ENCODE measurements at regions not wholly inside any gene's neighbourhood (a gene's known extent, or its start where the extent isn't known, plus 50 kb on each side); places are given as distances from the start of the nearest gene placed in this dataset.

- H3K9me3 ChIP-seq (ENCODE audit: control insufficient read depth, low read length), result no peaks in the 10 kb centered on the region
- H3K36me3 ChIP-seq (ENCODE audit: control insufficient read depth, insufficient read depth, low read length), result no peaks in the 10 kb centered on the region
- TF ChIP-seq CTCF (IDR thresholded peaks at IDR 0.05), result peak; percentile 18
- H3K27me3 ChIP-seq (ENCODE audit: control insufficient read depth, insufficient read depth, low read length), result no peaks in the 10 kb centered on the region
- no peaks in the 10 kb centered on the region for H3K4me1 ChIP-seq
- no peak overlapping the region for H3K4me2 ChIP-seq (ENCODE audit: low read length)
- no peak overlapping the region for H3K4me3 ChIP-seq (ENCODE audit: low read depth, low read length)
- no peak overlapping the region for H3K9ac ChIP-seq
- no peak overlapping the region for H3K27ac ChIP-seq
- no peaks in the 10 kb centered on the region for H3K79me2 ChIP-seq
- H2AFZ ChIP-seq, result no peak overlapping the region
Measured at GRCh38 chr10:61024856-61025201, 80.8 kb upstream of the RHOBTB1 start.

GRCh38 chr10:61024151-61024855, 80.3 kb upstream of the RHOBTB1 start:
- TF ChIP-seq CTCF (IDR thresholded peaks at IDR 0.05), result no peak
- Histone ChIP-seq H3K4me2 (ENCODE audit: low read length) (no peak overlapping the region), H3K9me3 (ENCODE audit: control insufficient read depth, low read length) (no peaks in the 10 kb centered on the region), H3K9ac (no peak overlapping the region), H3K4me3 (ENCODE audit: low read depth, low read length) (no peak overlapping the region), H3K79me2 (no peaks in the 10 kb centered on the region), H2AFZ (no peak overlapping the region), H3K27ac (no peak overlapping the region), H3K4me1 (no peaks in the 10 kb centered on the region), H3K36me3 (ENCODE audit: control insufficient read depth, insufficient read depth, low read length) (no peaks in the 10 kb centered on the region), H3K27me3 (ENCODE audit: control insufficient read depth, insufficient read depth, low read length) (no peaks in the 10 kb centered on the region)

GRCh38 chr10:61023053-61023452, 79.1 kb upstream of the RHOBTB1 start:
- no peak for TF ChIP-seq CTCF (IDR thresholded peaks at IDR 0.05)
- Histone ChIP-seq H3K36me3 (ENCODE audit: control insufficient read depth, insufficient read depth, low read length) (no peaks in the 10 kb centered on the region), H3K9me3 (ENCODE audit: control insufficient read depth, low read length) (no peaks in the 10 kb centered on the region), H3K27me3 (ENCODE audit: control insufficient read depth, insufficient read depth, low read length) (no peaks in the 10 kb centered on the region), H3K27ac (no peak overlapping the region), H2AFZ (no peak overlapping the region), H3K79me2 (no peaks in the 10 kb centered on the region), H3K4me2 (ENCODE audit: low read length) (no peak overlapping the region), H3K4me3 (ENCODE audit: low read depth, low read length) (no peak overlapping the region), H3K4me1 (no peaks in the 10 kb centered on the region), H3K9ac (no peak overlapping the region)

GRCh38 chr10:61021926-61022325, 77.9 kb upstream of the RHOBTB1 start:
- Histone ChIP-seq H3K9ac (no peak overlapping the region), H3K79me2 (no peaks in the 10 kb centered on the region), H3K36me3 (ENCODE audit: control insufficient read depth, insufficient read depth, low read length) (no peaks in the 10 kb centered on the region), H3K27me3 (ENCODE audit: control insufficient read depth, insufficient read depth, low read length) (no peaks in the 10 kb centered on the region), H3K9me3 (ENCODE audit: control insufficient read depth, low read length) (no peaks in the 10 kb centered on the region), H3K4me1 (no peaks in the 10 kb centered on the region), H2AFZ (no peak overlapping the region), H3K27ac (no peak overlapping the region), H3K4me2 (ENCODE audit: low read length) (no peak overlapping the region), H3K4me3 (ENCODE audit: low read depth, low read length) (no peak overlapping the region)
- TF ChIP-seq CTCF (IDR thresholded peaks at IDR 0.05), result no peak

All from parathyroid adenoma (tissue), 2 donors.